H1 (cell line): ENCODE measurements at regions not wholly inside any gene's neighbourhood (a gene's known extent, or its start where the extent isn't known, plus 50 kb on each side); places are given as distances from the start of the nearest gene placed in this dataset.

Experiments
- CTCF ChIA-PET: fragments of 300-600 bp; sonication (Branson Sonifier 250); formaldehyde crosslinking; loops from one replicate; lab custom pipeline; 2021; ENCODE audit not compliant: partially characterized antibody; lab: Charles Lee
- POLR2A ChIA-PET: fragments of 300-600 bp; sonication (Branson Sonifier 250); formaldehyde crosslinking; loops from one replicate; lab custom pipeline; 2021; ENCODE audit warnings: inconsistent platforms; ENCODE audit not compliant: partially characterized antibody; lab: Charles Lee
- DNase-seq, 2 experiments: peaks; one replicate each; pipeline versions ENCODE4 v3.0.0 to v3.0.0-alpha.2; 2010 to 2022; ENCODE audit warnings: low spot score in 2 of 2, low read depth in 1 of 2, mixed read lengths in 1 of 2
- FAIRE-seq: peaks from 2 replicates; lab custom pipeline; 2011; peaks lifted over from hg19 to GRCh38; lab: Jason Lieb, UNC
- H2AFZ ChIP-seq: 2 replicates; pipeline ENCODE4 v1.8.1; 2012; ENCODE audit warnings: low read length, inconsistent platforms
- H2AK5ac ChIP-seq: 2 replicates; pipeline ENCODE4 v1.6.1; 2013; ENCODE audit warnings: low read depth, low read length
- H2BK120ac ChIP-seq: replicated peaks from 2 replicates; pipeline ENCODE3; 2013; ENCODE audit warnings: low read depth, low read length, inconsistent platforms
- H2BK12ac ChIP-seq: 2 replicates; pipeline ENCODE4 v1.6.1; 2013; ENCODE audit warnings: low read depth, low read length
- H2BK15ac ChIP-seq: 2 replicates; pipeline ENCODE4 v1.6.1; 2013; ENCODE audit warnings: low read length
- H2BK20ac ChIP-seq: 2 replicates; pipeline ENCODE4 v1.6.1; 2013; ENCODE audit warnings: low read length
- H2BK5ac ChIP-seq: 2 replicates; pipeline ENCODE4 v1.6.1; 2013; ENCODE audit warnings: low read depth, low read length
- H3K14ac ChIP-seq: 2 replicates; pipeline ENCODE4 v1.6.1; 2013; ENCODE audit warnings: inconsistent platforms; ENCODE audit not compliant: insufficient read length
- H3K18ac ChIP-seq: 2 replicates; pipeline ENCODE4 v1.6.1; 2013; ENCODE audit warnings: low read length; ENCODE audit errors: extremely low read depth
- H3K23ac ChIP-seq: 2 replicates; pipeline ENCODE4 v1.6.1; 2013; ENCODE audit warnings: inconsistent platforms; ENCODE audit not compliant: insufficient read length
- H3K23me2 ChIP-seq: 2 replicates; pipeline ENCODE4 v1.6.1; 2013; ENCODE audit warnings: low read depth, low read length
- H3K27ac ChIP-seq: 2 replicates; pipeline ENCODE4 v1.6.1; 2011; ENCODE audit warnings: low read depth, low read length, inconsistent platforms
- H3K27me3 ChIP-seq, 4 experiments: replicated peaks in 1 of 4; 1 replicate in 1 of 4; 2 replicates in 3 of 4; pipeline versions ENCODE4 v1.6.1 to v1.8.1; 2011 to 2013; ENCODE audit warnings: low read length in 3 of 4, mild to moderate bottlenecking in 3 of 4, inconsistent platforms in 2 of 4, mixed read lengths in 2 of 4, moderate library complexity in 1 of 4; ENCODE audit not compliant: control insufficient read depth in 3 of 4, insufficient read depth in 3 of 4; ENCODE audit errors: extremely low read depth in 1 of 4
- H3K36me3 ChIP-seq, 4 experiments: 2 replicates each; pipeline versions ENCODE4 v1.6.1 to v1.8.1; 2011 to 2013; ENCODE audit warnings: mild to moderate bottlenecking in 4 of 4, low read length in 3 of 4, moderate library complexity in 2 of 4, control low read depth in 1 of 4, inconsistent platforms in 1 of 4; ENCODE audit not compliant: insufficient read depth in 4 of 4, control insufficient read depth in 2 of 4
- H3K4ac ChIP-seq: replicated peaks from 2 replicates; pipeline ENCODE3; 2013; ENCODE audit warnings: low read length, low read depth, mixed read lengths, inconsistent platforms; ENCODE audit not compliant: insufficient read length
- H3K4me1 ChIP-seq, 4 experiments: replicated peaks in 1 of 4; 1 replicate in 1 of 4; 2 replicates in 3 of 4; pipeline versions ENCODE4 v1.6.1 to v1.8.1; 2011 to 2013; ENCODE audit warnings: low read length in 3 of 4, inconsistent platforms in 2 of 4, mixed read lengths in 1 of 4; ENCODE audit not compliant: insufficient read depth in 4 of 4, control insufficient read depth in 3 of 4
- H3K4me2 ChIP-seq, 2 experiments: 2 replicates each; pipeline versions ENCODE4 v1.6.1 to v1.8.1; 2011 to 2013; ENCODE audit warnings: low read depth in 2 of 2, low read length in 2 of 2, control low read depth in 1 of 2, inconsistent platforms in 1 of 2, mild to moderate bottlenecking in 1 of 2; ENCODE audit not compliant: insufficient read depth in 1 of 2
- H3K4me3 ChIP-seq, 4 experiments: fragments of 200-600, 300-600 bp in 1 of 4; sonication (generic), shearing (Covaris generic), sonication (Bioruptor Twin) in 1 of 4; 2 replicates each; pipeline versions ENCODE4 v1.5.1 to v1.8.1; 2011 to 2016; ENCODE audit warnings: low read length in 4 of 4, low read depth in 3 of 4, control low read depth in 2 of 4, inconsistent platforms in 2 of 4, mild to moderate bottlenecking in 2 of 4, mixed read lengths in 1 of 4, moderate library complexity in 1 of 4; ENCODE audit not compliant: insufficient read depth in 2 of 4; ENCODE audit errors: extremely low read depth in 1 of 4
- H3K56ac ChIP-seq: replicated peaks from 2 replicates; pipeline ENCODE3; 2013; ENCODE audit warnings: low read depth, mild to moderate bottlenecking, mixed read lengths, low read length, inconsistent platforms; ENCODE audit not compliant: insufficient read length
- H3K79me1 ChIP-seq: 2 replicates; pipeline ENCODE4 v1.6.1; 2013; ENCODE audit warnings: low read depth, low read length, control low read depth
- H3K79me2 ChIP-seq, 2 experiments: 2 replicates each; pipeline versions ENCODE4 v1.6.1 to v1.8.1; 2012 to 2013; ENCODE audit warnings: low read length in 2 of 2, mild to moderate bottlenecking in 2 of 2, inconsistent platforms in 1 of 2; ENCODE audit not compliant: insufficient read depth in 2 of 2, control insufficient read depth in 1 of 2
- H3K9ac ChIP-seq, 4 experiments: replicated peaks in 1 of 4; 1 replicate in 1 of 4; 2 replicates in 3 of 4; pipeline versions ENCODE4 v1.6.1 to v1.8.1; 2011 to 2013; ENCODE audit warnings: low read depth in 3 of 4, low read length in 3 of 4, control low read depth in 2 of 4, mild to moderate bottlenecking in 2 of 4, moderate library complexity in 2 of 4, inconsistent platforms in 1 of 4; ENCODE audit errors: extremely low read depth in 1 of 4
- H3K9me3 ChIP-seq, 2 experiments: 2 replicates each; pipeline versions ENCODE4 v1.6.1 to v1.8.1; 2012 to 2013; ENCODE audit warnings: mild to moderate bottlenecking in 2 of 2, moderate library complexity in 2 of 2, control low read depth in 1 of 2, inconsistent platforms in 1 of 2, low read depth in 1 of 2, low read length in 1 of 2, mixed read lengths in 1 of 2; ENCODE audit not compliant: insufficient read depth in 2 of 2
- H4K20me1 ChIP-seq, 2 experiments: replicated peaks in 1 of 2; 2 replicates each; pipeline versions ENCODE3 to v1.8.1; 2011 to 2013; ENCODE audit warnings: inconsistent platforms in 2 of 2, low read length in 2 of 2, mild to moderate bottlenecking in 1 of 2; ENCODE audit not compliant: insufficient read depth in 2 of 2, control insufficient read depth in 1 of 2
- H4K5ac ChIP-seq: 2 replicates; pipeline ENCODE4 v1.6.1; 2013; ENCODE audit warnings: low read length, low read depth, mixed read lengths, inconsistent platforms; ENCODE audit not compliant: insufficient read length
- H4K8ac ChIP-seq: 2 replicates; pipeline ENCODE4 v1.8.0; 2013; ENCODE audit warnings: mild to moderate bottlenecking, moderate library complexity, low read length, inconsistent platforms; ENCODE audit not compliant: insufficient read depth; ENCODE audit errors: extremely low read depth
- H4K91ac ChIP-seq: replicated peaks from 2 replicates; pipeline ENCODE3; 2013; ENCODE audit warnings: low read length, mixed read lengths, inconsistent platforms; ENCODE audit not compliant: insufficient read length
- ATF2 ChIP-seq: IDR thresholded peaks from 2 replicates; pipeline ENCODE4 v1.6.1; 2012; ENCODE audit warnings: low read length, inconsistent platforms
- CBX8 ChIP-seq: fragments of 300-800, 300-1000 bp; sonication (generic); IDR thresholded peaks from 2 replicates; pipeline ENCODE4 v1.7.1; 2016; ENCODE audit warnings: low read depth, low read length, borderline replicate concordance
- CTBP2 ChIP-seq: IDR thresholded peaks from 2 replicates; pipeline ENCODE4 v1.7.0; 2011; ENCODE audit warnings: borderline replicate concordance, mild to moderate bottlenecking, moderate library complexity, mixed read lengths, low read length; ENCODE audit not compliant: insufficient read depth, insufficient read length
- PHF8 ChIP-seq: fragments of 200-600 bp; sonication (generic); conservative IDR thresholded peaks from 2 replicates; pipeline ENCODE4 v1.7.1; 2012; ENCODE audit warnings: low read depth, mild to moderate bottlenecking, inconsistent platforms, low read length, moderate library complexity
- RBBP5 ChIP-seq: IDR thresholded peaks from 2 replicates; pipeline ENCODE4 v1.7.1; 2012; ENCODE audit warnings: low read depth, mild to moderate bottlenecking, inconsistent platforms, low read length, moderate library complexity, borderline replicate concordance
- WGBS, 2 experiments: shearing (Covaris generic) in 1 of 2; methylation state at CpG; one replicate each; pipeline versions ENCODE4 v1.1.6 to v1.1.7; 2013 to 2015; ENCODE audit warnings: low lambda C conversion rate in 2 of 2, mixed read lengths in 2 of 2, inconsistent platforms in 1 of 2, low coverage in 1 of 2, missing lambda C conversion rate in 1 of 2; ENCODE audit not compliant: insufficient replicate concordance in 2 of 2, insufficient coverage in 1 of 2, insufficient read length in 1 of 2; ENCODE audit errors: extremely low coverage in 1 of 2, missing lambda C conversion rate in 1 of 2; 5-methylcytosine and 5-hydroxymethylcytosine counted together
- TF ChIP-seq, protein P1 (sequence below): IDR thresholded peaks from 2 replicates; pipeline ENCODE4 v1.6.1; 2011; ENCODE audit warnings: low read depth, mild to moderate bottlenecking, low read length; ENCODE audit not compliant: insufficient read depth

- ChIA-PET POLR2A (no interaction called here), CTCF (interaction anchor here (1.2 to 1.7 kb wide), 3 partner anchors 8 to 352 kb away, joined by 3 read pairs; no protein-coding TSS in a partner anchor)
- no peak overlapping the region for H4K91ac ChIP-seq
- H2BK120ac ChIP-seq, result no peak overlapping the region
- no peak overlapping the region for H3K4ac ChIP-seq
- DNase-seq (no peak), FAIRE-seq (no peak)
- H4K20me1 ChIP-seq, result no peaks in the 10 kb centered on the region
- no peak overlapping the region for H3K4me3 ChIP-seq
- H3K23ac ChIP-seq, result no peak overlapping the region
- no peak overlapping the region for H2BK12ac ChIP-seq
- no peak overlapping the region for H2BK20ac ChIP-seq
- no peak overlapping the region for H3K18ac ChIP-seq
- no peak overlapping the region for H3K4me2 ChIP-seq
- H3K79me2 ChIP-seq, result no peaks in the 10 kb centered on the region
- H3K56ac ChIP-seq, result no peak overlapping the region
- H3K4me1 ChIP-seq, result peaks cover 0 to 4% (median 1%) of the 10 kb centered on the region in 4 experiments; a peak in 2 of 7 replicates
- H4K8ac ChIP-seq, result no peak overlapping the region
- no peaks in the 10 kb centered on the region for H3K23me2 ChIP-seq
- no peak overlapping the region for H2BK15ac ChIP-seq
- no peak overlapping the region for H2AFZ ChIP-seq
- no peak overlapping the region for H3K27ac ChIP-seq
- 86% methylated on average over 1 of the region's 1 CpG; no CpG with 5 or more reads in 1 of the 2 experiments for whole genome bisulfite sequencing, 2 experiments
- H2AK5ac ChIP-seq, result no peak overlapping the region
- H3K9me3 ChIP-seq, result no peaks in the 10 kb centered on the region
- H3K79me1 ChIP-seq, result no peaks in the 10 kb centered on the region
- H3K9ac ChIP-seq, result no peak overlapping the region
- H2BK5ac ChIP-seq, result no peak overlapping the region
- no peak overlapping the region for H4K5ac ChIP-seq
- H3K36me3 ChIP-seq, result no peaks in the 10 kb centered on the region
- no peaks in the 10 kb centered on the region for H3K27me3 ChIP-seq
- no peak overlapping the region for H3K14ac ChIP-seq
- TF ChIP-seq PHF8 (no peak), CBX8 (no peak), RBBP5 (no peak), ATF2 (no peak), CTBP2 (no peak)
- TF ChIP-seq, protein P1, sequence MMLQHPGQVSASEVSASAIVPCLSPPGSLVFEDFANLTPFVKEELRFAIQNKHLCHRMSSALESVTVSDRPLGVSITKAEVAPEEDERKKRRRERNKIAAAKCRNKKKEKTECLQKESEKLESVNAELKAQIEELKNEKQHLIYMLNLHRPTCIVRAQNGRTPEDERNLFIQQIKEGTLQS, result no peak
These were observed 60.0 kb upstream of the ITSN2 start for GRCh38 chr2:24420373-24420772.
